CD4-positive, alpha-beta T cell treated with Interleukin-21 for 1 hour (primary cell): ENCODE measurements at regions not wholly inside any gene's neighbourhood (a gene's known extent, or its start where the extent isn't known, plus 50 kb on each side); places are given as distances from the start of the nearest gene placed in this dataset.
"Not testable (repeated sequence)": the region's sequence is repeated elsewhere in the genome, so short reads cannot be mapped to it uniquely, and the experiment has no call there.

Experiments
- DNase-seq: peaks from one replicate; pipeline ENCODE4 v3.0.0-alpha.2; 2020

DNA sequence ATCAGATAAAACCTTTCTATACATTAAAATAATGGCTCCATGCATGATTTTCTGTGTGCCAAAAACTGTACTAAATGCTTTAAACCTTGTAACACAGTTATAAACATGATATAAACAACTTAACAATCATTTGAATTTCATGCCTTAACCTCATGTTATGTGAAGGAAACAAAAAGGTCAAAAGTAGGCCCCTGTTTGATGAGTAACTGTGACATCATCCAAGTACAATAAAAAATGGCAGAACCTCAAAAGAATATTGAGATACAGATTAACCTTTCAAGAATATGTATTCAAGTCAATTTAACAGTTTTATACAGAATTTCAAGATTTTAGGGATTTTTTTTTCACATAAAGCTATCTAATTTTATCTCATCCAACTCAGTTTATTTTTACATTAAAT is 310.7 kb upstream of the DCN start:
- DNase-seq, result no peak

DNA sequence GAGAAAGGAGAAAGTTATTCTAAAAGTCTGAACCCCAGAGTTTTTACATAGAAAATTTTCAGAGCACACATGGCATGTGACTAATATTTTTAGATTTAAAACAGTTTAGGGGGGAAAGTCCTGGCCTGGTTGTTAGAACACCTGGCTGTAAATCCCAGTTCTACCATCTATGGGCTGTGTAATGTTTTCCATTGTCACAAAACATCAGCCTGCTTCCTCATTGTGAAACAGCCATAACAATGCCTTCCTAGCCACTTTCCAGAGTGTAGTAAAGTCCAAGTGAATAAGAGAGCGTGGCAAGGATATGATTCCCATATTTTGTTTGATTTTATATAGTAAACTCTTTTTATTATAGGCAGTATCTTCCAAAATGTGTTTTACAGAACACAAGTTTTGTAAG is 310.0 kb upstream of the DCN start:
- DNase-seq, result no peak

DNA sequence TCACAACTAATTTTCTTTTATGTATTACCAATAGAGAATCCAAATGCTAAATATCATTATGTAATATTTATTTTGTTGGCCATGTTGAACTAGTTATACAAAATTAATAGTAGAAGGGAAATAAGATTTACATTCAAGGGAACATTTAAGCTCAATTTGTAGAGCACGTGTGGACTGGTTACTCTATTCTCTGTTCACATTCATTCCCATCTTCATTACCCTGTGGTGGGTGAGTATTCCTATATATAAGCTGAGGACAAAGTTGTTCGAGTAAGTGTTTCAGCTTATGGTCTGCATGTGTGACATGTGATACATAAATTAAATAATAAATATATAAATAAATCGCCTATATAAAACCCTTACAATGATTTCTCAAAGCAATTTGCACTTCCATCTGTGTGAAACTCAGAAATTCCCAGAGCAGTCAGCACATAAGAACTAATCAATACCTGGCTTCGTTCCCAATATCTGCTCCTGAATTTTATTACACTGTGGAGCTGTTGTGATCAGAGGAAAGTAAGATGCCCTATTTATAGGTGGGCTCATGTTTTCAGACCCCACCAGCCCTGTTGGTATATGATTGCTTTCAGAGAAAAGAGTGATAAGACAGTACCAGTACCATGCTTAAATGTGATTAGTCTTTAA is 308.2 kb upstream of the DCN start:
- no peak for DNase-seq

DNA sequence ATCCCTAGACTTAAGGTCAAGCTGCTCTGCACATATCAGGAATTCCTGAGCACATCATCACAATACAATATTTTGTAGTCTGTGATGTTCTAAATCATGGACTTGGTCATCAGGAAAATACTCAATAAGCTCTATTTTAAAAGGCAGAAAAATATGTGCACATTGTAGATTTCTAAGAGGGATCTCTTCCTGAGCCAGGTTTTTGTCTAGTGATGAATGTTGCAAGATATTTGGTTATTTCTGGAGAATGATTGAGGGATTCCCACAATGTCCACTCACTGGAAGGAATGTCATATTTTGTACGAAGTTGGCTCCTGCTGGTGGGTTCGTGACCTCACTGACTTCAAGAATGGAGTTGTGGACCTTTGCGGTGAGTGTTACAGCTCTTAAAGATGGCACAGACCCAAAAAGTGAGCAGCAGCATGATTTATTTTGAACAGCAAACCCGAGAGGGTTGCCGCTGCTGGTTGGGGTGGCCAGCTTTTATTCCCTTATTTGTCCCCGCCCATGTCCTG is 300.9 kb upstream of the DCN start:
- no peak for DNase-seq

DNA sequence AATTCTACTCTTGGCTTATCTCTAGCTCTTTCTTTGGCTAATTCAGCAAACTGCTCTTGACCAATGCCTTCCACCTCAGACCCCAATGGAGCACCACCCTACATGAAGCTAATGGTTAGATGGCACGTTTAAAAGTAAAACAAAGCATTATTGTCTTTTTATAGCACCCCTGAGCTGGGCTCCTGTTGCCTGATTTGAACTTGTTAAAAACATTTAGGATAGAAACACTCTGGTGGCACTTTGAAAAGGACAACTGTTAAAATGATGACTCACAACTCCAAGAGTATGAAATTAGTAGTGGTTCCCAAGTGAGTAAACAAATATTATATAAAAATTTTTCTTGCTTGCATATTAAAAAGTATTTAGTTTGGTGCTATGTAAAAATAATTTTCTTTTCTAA is 299.6 kb upstream of the DCN start:
- no peak for DNase-seq

DNA sequence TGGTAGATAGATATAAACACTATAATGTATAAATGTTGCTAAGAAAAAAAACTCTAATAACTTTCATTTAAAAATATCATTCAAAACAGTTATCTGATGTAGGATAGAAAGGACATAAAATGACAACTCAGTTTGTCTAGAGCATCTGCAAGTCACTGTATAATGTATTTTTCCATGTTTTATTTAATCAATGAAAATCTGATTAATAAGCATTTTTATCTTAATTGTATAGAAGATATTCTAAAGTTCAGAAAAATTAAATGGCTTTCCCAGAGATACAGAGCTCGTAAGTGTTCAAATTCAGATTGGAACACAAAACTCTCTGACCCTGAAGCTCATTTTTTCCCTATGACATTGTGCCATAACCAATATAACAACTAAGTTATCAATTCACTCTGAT is 295.9 kb upstream of the DCN start:
- DNase-seq, result no peak

DNA sequence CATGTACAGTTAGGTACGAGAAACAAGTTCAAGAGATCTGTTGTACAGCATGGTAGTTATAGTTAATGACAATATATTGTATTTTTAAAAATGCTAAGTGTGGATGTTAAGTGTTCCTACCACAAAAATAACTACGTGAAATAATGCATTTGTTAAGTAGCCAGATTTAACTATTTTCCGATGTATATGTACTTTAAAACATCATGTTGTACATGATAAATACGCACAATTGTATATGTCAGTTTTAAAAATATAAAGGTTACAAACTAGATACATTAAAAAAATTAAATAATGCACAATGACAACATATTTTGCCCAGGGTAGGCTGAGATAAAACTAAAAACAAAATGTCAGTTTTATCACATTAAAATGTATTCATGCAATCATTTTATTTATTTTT is 285.1 kb upstream of the DCN start:
- DNase-seq, result no peak

DNA sequence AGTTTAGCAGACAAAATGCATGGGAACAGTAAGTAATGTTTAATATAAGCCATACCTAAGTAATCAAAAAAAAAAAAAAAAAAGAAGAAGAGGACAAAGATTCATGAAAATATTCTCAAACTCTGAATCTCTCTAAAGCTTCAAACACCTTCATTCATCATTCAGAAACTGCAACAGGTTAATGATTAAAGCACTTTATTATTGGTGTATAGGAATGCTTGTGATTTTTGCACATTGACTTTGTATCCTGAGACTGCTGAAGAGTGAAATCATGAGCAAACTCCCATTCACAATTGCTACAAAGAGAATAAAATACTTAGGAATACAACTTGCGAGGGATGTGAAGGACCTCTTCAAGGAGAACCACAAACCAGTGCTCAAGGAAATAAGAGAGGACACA is 278.4 kb upstream of the DCN start:
- no peak for DNase-seq

DNA sequence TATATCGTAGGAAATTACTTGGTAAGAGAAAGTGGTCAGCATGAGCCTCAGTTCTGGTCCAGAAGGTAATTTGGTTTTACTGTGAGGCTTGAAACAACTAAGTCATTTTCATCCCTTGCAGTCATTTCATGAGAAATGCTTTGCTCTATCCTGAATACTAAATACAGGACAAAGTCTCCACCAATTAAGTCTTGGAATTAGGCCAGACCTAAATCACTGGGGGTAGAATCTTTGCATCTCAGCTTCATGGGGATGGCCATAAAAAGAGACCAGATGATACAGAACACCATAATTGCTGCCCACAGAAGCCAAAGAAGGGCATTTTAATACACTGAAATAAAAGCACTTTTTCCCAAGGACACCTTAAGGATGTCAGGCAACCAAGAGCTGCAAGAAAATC is 277.9 kb upstream of the DCN start:
- DNase-seq, result no peak

DNA sequence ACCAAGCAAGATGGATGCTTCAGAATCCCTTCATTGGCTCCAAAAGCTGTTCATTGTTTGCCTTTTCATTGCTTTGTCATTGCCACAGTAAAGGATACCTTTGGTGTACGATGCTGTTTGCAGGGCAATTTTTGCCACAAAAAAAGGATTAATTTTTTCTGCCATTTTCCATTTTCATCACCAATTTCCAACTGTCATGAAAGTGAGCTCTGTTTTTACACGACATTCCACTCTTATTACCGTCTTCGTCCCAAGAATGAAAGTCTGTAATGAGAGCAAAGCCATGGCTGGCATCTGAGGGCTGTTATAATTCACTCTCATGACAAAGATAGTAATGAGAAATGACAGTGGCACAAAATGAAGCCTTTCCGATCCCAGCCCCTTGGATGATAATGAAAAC is 272.7 kb upstream of the DCN start:
- no peak for DNase-seq

DNA sequence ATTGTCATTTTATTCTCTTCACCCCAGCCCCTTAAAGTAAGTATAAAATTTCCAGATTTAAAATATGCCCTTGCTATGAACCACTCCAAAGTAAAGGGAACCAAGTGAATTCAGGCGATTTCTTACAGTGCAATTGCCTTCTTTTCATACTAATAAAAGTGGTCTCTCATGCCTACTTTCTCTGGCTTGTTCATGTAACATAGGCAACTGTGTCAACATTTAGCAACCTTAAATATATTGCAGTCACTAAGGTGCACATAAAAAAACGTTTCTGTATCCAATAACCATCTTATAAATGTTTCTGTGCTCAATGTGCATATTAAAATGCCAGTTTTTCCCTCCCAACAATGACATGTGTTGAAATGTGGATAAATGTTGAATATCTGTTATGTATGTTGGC is 271.6 kb upstream of the DCN start:
- DNase-seq, result no peak

DNA sequence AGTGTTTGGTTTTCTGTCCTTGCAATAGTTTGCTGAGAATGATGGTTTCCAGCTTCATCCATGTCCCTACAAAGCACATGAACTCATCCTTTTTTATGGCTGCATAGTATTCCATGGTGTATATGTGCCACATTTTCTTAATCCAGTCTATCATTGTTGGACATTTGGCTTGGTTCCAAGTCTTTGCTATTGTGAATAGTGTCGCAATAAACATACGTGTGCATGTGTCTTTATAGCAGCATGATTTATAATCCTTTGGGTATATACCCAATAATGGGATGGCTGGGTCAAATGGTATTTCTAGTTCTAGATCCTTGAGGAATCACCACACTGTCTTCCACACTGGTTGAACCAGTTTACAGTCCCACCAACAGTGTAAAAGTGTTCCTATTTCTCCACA is 269.8 kb upstream of the DCN start:
- DNase-seq, result not testable (repeated sequence)

DNA sequence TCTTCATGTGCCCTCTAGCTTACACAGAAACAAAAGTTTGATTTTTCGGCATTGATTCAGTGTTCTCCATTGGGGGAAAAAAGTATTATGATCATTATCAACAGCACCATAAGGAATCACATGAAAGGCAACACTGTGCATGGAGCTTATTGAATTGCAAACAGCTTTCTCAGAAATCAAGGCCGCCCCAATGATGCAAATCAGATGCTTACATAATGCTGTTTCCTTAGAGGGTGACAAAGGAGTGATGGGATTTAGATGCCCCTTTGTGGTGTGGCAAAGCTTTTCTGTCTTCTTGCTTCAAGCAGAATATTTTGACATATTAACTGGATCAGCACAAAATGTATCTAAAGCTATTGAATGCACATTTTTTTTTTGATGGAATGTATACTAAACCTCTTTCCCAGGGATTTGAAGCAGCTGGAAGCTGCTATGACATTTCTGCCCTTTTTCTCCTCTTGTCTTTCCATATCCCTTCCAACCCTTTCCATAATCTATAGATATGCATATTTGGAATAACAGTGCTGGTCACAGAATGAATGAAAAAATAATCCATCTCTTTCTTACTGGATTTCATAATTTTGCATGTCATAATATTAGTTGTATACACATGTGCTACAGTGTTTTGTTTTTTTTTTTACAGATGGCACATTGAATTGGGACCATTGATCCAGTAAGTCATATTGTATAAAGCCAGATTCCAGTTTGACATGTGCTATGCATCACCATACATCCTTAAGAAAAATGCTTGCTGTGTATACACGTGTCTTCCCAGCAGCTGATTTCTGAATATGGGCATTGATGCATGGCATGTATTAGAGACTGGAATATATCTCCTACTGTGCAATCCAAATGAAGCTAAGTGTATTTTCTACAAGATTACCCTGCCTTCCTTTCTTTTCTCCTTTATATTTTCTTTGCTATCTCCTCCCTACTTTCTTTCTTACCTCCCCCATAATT is 259.7 kb upstream of the DCN start:
- DNase-seq, result no peak

DNA sequence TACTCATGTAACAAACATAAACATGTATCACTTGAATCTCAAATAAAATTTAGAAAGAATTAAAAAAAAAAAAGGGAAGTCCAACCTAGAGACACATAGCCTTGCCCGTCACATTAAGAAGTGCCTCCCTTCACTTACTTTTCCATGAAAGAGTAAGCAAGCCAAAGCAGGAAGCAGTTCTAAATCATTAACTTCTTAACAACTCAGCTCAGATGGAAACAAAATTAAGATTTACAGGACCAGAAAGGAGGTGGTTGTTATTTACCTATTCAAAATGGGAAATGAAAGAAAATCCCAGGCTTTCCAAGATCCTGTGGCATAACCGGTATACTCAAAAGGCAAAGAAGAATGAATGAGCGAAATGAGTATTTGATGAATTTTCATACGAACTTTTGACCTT is 258.6 kb upstream of the DCN start:
- DNase-seq, result no peak

DNA sequence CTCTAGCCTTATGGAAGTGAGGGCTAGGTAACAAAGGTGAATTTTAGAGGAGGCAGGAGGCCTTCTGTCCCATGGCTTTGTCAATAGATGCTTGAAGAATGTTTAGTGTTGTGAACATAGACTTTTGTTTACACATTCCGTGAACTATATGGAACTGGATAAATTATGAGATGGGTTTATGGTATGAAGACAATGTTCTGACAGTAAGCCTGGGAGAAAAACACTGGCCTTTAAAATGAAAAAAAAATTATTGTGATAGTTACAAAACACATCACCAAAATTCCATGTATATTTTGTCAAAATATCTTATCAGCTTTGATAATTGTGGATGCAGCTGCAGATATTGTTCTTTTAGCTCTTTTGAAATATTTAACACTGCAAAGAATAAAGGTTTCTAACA is 251.5 kb upstream of the DCN start:
- DNase-seq, result no peak

DNA sequence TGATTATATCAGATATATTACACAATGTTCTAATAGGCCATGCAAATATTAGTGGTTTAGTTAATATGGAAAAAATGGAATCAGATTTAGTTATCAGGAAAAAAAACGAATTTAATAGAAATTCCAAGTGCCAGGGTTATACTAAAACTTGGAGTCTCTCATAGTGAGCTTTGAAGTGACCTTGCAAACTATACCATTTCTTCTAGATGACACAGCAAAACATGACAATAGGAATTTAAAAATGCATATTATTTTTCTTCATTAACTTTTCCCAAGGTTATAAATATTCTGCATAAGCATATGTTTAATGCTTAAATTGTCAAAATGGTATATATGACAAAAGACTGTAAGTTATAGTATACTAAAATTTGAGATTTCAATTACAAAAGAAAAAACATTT is 250.1 kb upstream of the DCN start:
- DNase-seq, result no peak

DNA sequence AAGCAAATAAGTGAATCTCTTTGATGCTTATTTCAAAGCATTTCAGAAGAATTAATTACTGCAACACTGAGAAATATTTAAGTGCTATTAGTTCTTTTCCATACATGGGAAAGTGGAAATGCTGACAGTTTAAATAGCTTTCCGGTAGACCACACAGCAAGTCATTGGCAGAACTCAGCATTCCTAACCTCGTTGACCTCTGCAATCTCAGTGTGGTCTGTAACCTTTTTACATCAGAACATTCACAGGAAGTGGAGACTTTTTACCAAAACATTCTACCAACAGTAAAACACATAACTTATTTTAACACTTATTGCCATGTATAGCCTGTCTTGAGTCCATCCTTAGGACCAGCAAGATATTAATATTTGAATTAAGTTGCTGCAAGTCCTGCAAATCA is 249.5 kb upstream of the DCN start:
- no peak for DNase-seq

DNA sequence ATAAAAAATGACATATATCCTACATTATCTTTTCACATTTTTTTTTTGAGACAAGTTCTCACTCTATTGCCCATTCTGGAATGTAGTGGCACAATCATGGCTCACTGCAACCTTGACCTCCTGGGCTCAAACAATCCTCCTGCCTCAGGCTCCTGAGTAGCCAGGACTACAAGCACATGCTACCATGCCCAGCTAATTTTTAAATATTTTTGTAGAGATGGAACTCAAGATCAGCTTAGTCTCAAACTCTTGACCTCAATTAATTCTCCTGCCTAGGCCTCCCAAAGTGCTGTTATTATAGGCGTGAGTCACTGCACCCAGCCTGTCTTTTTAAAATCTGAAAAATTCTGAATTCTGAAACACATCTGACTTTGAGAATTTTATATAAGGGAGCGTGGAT is 241.9 kb upstream of the DCN start:
- no peak for DNase-seq

DNA sequence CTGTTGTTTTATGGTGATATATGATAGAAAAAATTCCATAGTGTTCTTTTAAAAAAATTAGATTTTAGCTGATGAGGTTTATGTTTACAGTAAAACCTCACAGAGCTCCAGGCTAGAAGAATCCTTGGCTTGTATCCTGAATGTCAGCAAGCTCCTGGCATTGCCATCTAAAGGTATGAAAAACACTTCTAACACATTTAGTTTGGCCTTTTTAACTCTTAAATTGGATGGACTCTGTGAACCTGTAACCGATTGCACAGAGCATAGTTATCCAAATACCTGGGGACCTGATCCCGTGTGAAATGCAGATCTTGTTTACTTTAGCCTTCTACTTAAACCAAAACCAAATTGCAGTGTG is 241.1 kb upstream of the DCN start:
- DNase-seq, result no peak

DNA sequence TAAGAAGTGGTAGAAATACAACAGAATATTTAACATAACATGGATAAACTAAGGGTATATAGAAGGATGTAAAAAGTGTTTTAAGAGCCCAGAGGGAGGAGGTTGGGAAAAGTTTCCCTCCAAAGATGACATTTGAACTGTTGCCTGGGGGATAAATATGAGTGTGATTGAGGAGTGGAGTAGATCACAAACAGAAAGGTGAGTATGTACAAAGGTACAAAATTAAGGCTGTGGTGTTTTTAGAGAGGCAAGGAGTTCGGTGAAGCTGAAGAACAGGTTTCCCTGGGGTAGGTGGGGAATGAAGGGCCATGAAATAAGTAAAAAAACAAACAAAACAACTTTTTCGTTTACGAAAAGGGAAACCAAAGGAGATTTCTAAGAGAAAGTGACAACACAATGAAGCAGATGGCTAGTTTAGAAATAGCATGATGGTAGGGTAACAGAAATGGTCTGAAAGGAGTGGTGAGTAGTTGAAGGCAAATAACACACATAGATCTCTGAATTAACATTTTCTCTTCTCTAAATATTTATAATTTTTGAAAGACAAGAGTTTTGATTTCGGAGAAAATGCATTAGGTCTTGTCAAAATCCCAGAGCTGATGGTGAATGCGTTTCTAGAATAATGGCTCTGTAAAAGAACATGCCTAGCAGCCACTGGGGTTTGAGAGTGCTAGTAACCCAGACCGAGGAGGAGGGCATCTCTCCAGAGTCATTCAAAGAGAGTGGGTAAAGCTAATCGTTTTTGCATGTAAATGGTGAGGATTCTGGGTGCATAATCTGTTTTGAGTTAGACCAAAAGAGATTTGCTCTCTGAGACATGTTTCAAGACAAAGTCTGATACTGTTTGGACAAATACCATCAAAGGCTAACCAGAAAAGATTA is 240.4 kb upstream of the DCN start:
- no peak for DNase-seq

DNA sequence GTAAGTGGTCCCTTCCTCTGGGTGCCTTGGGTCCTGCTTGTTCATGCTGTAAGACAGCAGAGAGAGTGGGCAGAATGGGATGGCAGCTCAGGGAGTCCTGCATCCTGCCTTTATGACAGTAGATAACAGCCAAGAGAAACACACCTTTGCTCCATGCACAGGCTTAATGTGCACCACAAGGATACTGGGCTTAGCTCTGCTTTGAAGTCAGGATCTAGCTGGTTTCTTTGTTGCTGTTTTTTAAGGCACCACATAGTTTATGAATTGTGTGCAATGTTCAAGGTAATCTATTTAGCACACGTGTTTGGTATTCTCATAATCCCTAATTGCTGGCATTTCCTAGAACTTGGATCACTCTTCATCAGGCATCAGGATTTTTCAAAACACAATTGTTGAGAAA is 239.5 kb upstream of the DCN start:
- DNase-seq, result no peak

DNA sequence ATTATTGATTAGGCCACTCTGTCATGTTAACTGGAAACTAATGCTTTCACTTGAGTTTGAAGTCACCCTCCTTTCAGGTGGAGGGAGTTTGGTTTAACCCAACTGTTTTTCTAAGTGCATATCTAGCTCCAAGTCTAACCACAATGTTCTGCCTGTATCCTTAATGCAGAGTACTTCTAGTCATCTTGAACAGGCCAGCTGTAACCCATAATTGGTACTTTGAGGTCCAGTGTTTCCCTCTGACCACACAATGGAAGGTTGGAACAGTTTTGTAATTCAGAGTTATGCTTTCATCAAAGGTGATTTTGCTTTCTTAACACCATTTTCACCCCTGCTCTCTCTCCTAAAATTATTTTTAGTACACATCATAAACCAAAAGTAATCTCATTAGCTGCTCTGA is 237.2 kb upstream of the DCN start:
- no peak for DNase-seq
